Cardiac fibroblast (primary cell): ENCODE measurements at regions not wholly inside any gene's neighbourhood (a gene's known extent, or its start where the extent isn't known, plus 50 kb on each side); places are given as distances from the start of the nearest gene placed in this dataset.
A peak's percentile ranks its signal among the peaks of the same experiment; 100 is the strongest.

Experiments used
- DNase-seq, 2 donors: peaks; one replicate each; pipeline versions ENCODE4 v3.0.0 to v3.0.0-alpha.2; 2010; ENCODE audit warnings: low read depth in 2 of 2
- H3K4me3 ChIP-seq, 2 donors: replicated peaks in 1 of 2; 1 replicate in 1 of 2; 2 replicates in 1 of 2; pipeline ENCODE4 v1.5.1; 2011; ENCODE audit warnings: low read depth in 2 of 2, low read length in 2 of 2, mild to moderate bottlenecking in 2 of 2, moderate library complexity in 1 of 2
- TF ChIP-seq, protein P1 (sequence below): IDR thresholded peaks from one replicate; pipeline ENCODE4 v1.5.1; 2011; ENCODE audit warnings: low read depth, mild to moderate bottlenecking, low read length, inconsistent platforms

GRCh38 chr12:75820071-75820470 lies 211.5 kb downstream of the PHLDA1 start:
- DNase-seq: no peak
- TF ChIP-seq, protein P1, sequence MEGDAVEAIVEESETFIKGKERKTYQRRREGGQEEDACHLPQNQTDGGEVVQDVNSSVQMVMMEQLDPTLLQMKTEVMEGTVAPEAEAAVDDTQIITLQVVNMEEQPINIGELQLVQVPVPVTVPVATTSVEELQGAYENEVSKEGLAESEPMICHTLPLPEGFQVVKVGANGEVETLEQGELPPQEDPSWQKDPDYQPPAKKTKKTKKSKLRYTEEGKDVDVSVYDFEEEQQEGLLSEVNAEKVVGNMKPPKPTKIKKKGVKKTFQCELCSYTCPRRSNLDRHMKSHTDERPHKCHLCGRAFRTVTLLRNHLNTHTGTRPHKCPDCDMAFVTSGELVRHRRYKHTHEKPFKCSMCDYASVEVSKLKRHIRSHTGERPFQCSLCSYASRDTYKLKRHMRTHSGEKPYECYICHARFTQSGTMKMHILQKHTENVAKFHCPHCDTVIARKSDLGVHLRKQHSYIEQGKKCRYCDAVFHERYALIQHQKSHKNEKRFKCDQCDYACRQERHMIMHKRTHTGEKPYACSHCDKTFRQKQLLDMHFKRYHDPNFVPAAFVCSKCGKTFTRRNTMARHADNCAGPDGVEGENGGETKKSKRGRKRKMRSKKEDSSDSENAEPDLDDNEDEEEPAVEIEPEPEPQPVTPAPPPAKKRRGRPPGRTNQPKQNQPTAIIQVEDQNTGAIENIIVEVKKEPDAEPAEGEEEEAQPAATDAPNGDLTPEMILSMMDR: no peak
- H3K4me3 ChIP-seq: no peak overlapping the region

GRCh38 chr12:75819512-75819911 lies 212.1 kb downstream of the PHLDA1 start:
- H3K4me3 ChIP-seq: no peak overlapping the region
- DNase-seq: no peak
- TF ChIP-seq, protein P1: no peak

GRCh38 chr12:75818863-75819262 lies 212.7 kb downstream of the PHLDA1 start:
- no peak overlapping the region for H3K4me3 ChIP-seq
- TF ChIP-seq, protein P1: no peak

DNA sequence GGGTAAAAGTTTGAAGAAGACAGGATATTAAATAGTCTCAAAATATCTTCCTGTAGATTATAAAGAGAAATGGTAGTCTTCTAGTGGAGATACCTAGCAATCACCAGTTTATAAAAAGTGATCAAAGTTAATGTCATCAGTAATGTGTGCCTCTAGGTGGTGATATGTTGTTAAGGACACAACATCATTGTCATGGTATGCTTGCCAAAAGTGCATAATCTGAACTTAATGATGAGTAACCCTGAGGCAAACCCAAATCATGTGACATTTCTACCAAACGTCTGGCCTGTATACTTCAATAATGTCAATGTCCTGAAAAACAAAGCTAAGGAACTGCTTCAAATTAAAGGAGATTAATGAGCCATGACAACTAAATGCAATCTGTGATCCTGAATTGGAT lies 214.7 kb downstream of the PHLDA1 start:
- TF ChIP-seq, protein P1: peak; percentile 7
- peak; percentile 66 to 91 for DNase-seq
- no peak overlapping the region for H3K4me3 ChIP-seq

More at GRCh38 chr12:75818863-75819262, 212.7 kb downstream of the PHLDA1 start:
- peak in 1 of 2 donors; percentile 42 for DNase-seq

DNA sequence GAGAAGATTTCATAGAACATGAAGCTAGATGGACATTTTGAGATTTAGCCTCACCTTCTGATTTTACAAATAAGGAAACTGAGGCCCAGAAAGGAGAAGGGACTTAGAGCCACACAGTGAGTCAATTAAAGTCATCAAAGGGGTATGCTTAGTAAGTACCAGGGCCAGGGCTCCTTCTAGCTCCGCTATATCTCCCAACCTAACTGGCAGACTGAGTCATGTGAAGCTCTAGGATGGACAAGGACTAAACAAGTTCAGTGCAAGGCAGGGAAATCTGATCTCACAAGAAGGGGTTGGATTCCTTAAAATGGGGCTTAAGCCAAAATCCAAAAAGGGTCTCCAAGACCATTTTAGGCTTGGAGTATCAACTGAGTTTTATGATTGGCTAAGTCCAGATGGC lies 215.8 kb downstream of the PHLDA1 start:
- TF ChIP-seq, protein P1: no peak
- DNase-seq: peak in 1 of 2 donors; percentile 48

DNA sequence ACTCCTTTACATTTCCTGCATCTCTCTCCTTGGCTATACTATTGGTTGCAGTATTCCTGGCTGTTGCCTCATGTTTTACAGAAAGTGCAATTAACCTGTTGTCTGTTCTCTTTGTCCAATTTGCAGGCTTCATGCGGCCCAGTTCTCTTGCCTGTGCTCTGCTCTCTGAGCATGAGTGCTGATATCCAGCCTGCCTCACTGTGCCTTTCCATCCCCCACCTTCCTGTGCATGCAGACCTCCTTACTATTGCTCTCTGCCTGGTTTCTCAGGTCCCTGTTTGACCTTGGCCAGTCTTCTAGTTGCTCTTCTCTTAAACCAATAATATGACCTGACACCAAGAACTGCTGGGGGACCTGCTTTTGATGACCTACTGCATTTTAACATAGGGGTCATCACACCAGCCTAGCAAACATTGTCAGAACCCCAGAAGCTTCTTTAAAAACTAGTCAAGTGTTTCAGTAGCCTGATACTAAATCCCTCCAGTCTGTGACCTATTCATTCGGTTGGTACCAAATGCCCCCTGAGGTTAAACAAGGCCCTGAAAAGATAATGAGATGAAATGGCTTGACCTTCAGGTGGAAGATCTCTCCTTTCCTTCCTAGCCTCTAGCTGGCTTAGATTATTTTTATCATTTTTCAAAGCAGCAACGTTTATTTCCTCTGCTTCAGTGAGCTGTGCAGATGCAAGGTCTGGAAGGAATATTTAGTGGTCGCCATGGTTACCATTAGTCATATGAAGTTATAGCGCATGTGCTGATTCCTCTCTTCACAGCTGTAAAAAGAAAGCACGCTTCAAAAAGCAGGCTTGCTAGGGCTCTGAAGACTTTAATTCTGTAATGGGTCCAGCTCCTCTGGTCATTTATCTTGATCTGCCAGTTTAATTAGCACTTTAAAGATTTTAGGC lies 216.5 kb downstream of the PHLDA1 start:
- TF ChIP-seq, protein P1: no peak
- peak; percentile 98 for DNase-seq
- H3K4me3 ChIP-seq: no peak overlapping the region

More for the DNA sequence above, 215.8 kb downstream of the PHLDA1 start:
- H3K4me3 ChIP-seq: no peak overlapping the region

DNA sequence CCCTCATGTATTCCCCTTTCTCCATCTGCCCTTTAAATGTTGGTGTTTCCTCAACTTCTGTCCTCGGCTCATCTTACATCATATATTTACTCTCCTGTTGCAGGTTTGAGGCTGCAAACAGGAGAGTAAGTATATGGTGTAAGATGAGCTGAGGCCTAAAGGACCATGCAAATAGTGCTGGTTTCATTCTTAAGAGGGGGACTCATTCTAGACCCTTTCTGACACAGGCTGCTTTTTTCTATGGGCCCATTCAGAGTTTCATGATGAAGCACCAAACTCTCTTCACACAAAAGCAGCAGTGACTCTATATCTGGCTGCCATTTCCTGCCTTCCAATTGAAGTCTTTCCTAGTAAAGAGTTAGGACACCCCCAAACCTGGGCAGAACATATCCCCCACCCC lies 218.5 kb downstream of the PHLDA1 start:
- TF ChIP-seq, protein P1: no peak
- DNase-seq: no peak

More for the DNA sequence above, 218.5 kb downstream of the PHLDA1 start:
- H3K4me3 ChIP-seq: no peak overlapping the region
